ENCODE measurements at regions not wholly inside any gene's neighbourhood (a gene's known extent, or its start where the extent isn't known, plus 50 kb on each side); places are given as distances from the start of the nearest gene placed in this dataset.
A peak's percentile ranks its signal among the peaks of the same experiment; 100 is the strongest.
"Not testable (repeated sequence)": the region's sequence is repeated elsewhere in the genome, so short reads cannot be mapped to it uniquely, and the experiment has no call there.

DNA sequence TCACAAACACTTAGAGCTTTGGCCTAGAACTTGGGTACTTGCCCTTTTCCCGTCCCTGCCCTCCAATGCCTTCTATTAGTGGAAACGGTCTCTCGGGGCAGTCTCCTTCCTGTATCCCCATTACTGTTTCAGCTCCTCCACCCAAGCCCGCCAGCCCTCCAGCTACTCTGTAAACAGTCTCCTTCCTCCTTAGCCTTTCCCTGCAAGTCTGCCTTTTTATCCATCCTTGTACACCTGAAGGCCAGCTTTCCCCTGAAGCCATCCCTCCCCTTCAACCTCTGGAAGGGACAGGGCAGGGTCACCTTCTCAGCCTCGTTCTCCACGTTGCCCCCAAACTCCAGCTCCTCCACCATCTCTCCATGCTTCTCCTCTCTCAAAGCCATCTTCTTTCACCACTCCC, 108.1 kb upstream of the ZNF746 start:
- Histone ChIP-seq H3K27ac (ENCODE audit: low read depth, low read length) (no peak overlapping the region), H3K36me3 (ENCODE audit: control insufficient read depth, low read length) (peaks cover 76% of the 10 kb centered on the region), H3K4me2 (ENCODE audit: low read length) (no peak overlapping the region), H3K4me3 (ENCODE audit: low read length) (no peak overlapping the region), H3K9me2 (replicated peaks; ENCODE audit: control insufficient read depth, low read length) (no peaks in the 10 kb centered on the region), H3K79me2 (ENCODE audit: control insufficient read depth, low read length) (no peaks in the 10 kb centered on the region), H3K9me3 (ENCODE audit: control insufficient read depth, insufficient read depth, low read length) (no peaks in the 10 kb centered on the region), H3F3A (ENCODE audit: control insufficient read depth, insufficient read depth) (peaks cover 1% of the 10 kb centered on the region), H3K4me1 (ENCODE audit: control insufficient read depth, low read length) (peaks cover 13% of the 10 kb centered on the region), H4K20me1 (ENCODE audit: control insufficient read depth, insufficient read depth, low read depth, low read length) (peaks cover 7% of the 10 kb centered on the region; the same call in 1 of the 2 replicates), H3K27me3 (ENCODE audit: control insufficient read depth, low read length) (no peaks in the 10 kb centered on the region)
- no peak for TF ChIP-seq EZH2phosphoT487 (IDR thresholded peaks at IDR 0.05; ENCODE audit: borderline replicate concordance, low read length)
- TF ChIP-seq, protein P1, sequence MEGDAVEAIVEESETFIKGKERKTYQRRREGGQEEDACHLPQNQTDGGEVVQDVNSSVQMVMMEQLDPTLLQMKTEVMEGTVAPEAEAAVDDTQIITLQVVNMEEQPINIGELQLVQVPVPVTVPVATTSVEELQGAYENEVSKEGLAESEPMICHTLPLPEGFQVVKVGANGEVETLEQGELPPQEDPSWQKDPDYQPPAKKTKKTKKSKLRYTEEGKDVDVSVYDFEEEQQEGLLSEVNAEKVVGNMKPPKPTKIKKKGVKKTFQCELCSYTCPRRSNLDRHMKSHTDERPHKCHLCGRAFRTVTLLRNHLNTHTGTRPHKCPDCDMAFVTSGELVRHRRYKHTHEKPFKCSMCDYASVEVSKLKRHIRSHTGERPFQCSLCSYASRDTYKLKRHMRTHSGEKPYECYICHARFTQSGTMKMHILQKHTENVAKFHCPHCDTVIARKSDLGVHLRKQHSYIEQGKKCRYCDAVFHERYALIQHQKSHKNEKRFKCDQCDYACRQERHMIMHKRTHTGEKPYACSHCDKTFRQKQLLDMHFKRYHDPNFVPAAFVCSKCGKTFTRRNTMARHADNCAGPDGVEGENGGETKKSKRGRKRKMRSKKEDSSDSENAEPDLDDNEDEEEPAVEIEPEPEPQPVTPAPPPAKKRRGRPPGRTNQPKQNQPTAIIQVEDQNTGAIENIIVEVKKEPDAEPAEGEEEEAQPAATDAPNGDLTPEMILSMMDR (IDR thresholded peaks at IDR 0.05; ENCODE audit: low read depth, low read length, poor library complexity, severe bottlenecking) = no peak

DNA sequence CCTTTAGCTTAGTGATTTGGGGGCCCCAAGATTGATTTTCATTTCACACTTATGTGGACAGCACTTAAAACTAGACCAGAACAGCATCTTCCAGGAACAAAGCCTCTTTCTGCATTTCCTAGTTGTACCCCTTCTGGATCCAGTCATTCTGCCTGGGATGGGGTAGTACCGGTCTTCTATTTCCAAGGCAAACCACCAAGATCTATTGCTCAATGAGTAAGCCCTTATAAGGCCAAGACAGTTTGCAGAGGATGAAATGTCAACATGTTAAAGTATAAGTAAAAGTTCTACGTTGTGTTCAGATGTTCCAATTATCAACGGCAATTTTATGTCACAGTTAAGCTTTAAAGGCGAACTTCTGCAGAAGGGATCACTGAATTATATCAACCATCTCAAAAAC, 106.9 kb upstream of the ZNF746 start:
- Histone ChIP-seq H3K9me2 (replicated peaks; ENCODE audit: control insufficient read depth, low read length) (no peaks in the 10 kb centered on the region), H4K20me1 (ENCODE audit: control insufficient read depth, insufficient read depth, low read depth, low read length) (peaks cover 13% of the 10 kb centered on the region; the same call in 1 of the 2 replicates), H3K4me1 (ENCODE audit: control insufficient read depth, low read length) (peaks cover 24% of the 10 kb centered on the region), H3K27ac (ENCODE audit: low read depth, low read length) (no peak overlapping the region), H3K27me3 (ENCODE audit: control insufficient read depth, low read length) (no peaks in the 10 kb centered on the region), H3F3A (ENCODE audit: control insufficient read depth, insufficient read depth) (peaks cover 10% of the 10 kb centered on the region), H3K4me3 (ENCODE audit: low read length) (no peak overlapping the region), H3K36me3 (ENCODE audit: control insufficient read depth, low read length) (peaks cover 70% of the 10 kb centered on the region), H3K4me2 (ENCODE audit: low read length) (no peak overlapping the region), H3K79me2 (ENCODE audit: control insufficient read depth, low read length) (peaks cover under 1% of the 10 kb centered on the region), H3K9me3 (ENCODE audit: control insufficient read depth, insufficient read depth, low read length) (no peaks in the 10 kb centered on the region)
- TF ChIP-seq, protein P1 (IDR thresholded peaks at IDR 0.05; ENCODE audit: low read depth, low read length, poor library complexity, severe bottlenecking) = no peak
- no peak for TF ChIP-seq EZH2phosphoT487 (IDR thresholded peaks at IDR 0.05; ENCODE audit: borderline replicate concordance, low read length)

DNA sequence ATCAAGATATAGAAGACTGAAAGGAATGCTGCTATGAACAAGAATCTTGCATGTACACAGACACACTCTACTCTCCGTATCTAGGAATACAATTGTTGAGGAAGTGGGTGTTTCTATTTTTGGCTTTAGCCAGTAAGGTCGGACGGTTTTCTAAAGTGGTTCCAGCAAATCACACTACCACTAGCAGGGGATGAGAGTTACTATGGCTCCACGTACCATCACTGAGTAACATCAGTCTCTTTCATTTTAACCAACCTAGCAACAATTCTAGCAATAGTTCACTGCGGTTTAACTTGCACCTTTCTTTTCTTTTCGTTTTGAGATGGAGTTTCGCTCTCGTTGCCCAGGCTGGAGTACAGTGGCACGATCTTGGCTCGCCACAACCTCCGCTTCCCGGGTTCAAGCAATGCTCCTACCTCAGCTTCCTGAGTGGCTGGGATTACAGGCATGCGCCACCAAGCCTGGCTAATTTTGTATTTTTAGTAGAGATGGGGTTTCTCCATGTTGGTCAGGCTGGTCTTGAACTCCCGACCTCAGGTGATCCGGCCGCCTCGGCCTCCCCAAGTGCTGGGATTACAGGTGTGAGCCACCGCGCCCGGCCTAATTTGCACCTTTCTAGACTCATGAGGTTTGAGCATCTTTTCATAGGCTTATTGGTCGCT, 103.2 kb upstream of the ZNF746 start:
- H3K9me3 ChIP-seq (ENCODE audit: control insufficient read depth, insufficient read depth, low read length); H3K27me3 ChIP-seq (ENCODE audit: control insufficient read depth, low read length); H3K9me2 ChIP-seq (replicated peaks; ENCODE audit: control insufficient read depth, low read length); H3K79me2 ChIP-seq (ENCODE audit: control insufficient read depth, low read length); H3F3A ChIP-seq (ENCODE audit: control insufficient read depth, insufficient read depth): not testable (repeated sequence)
- peak overlapping the region; percentile 55 for H3K4me3 ChIP-seq (ENCODE audit: low read length)
- peaks cover 23% of the 10 kb centered on the region; the same call in 1 of the 2 replicates for H4K20me1 ChIP-seq (ENCODE audit: control insufficient read depth, insufficient read depth, low read depth, low read length)
- H3K4me1 ChIP-seq (ENCODE audit: control insufficient read depth, low read length) = peaks cover 33% of the 10 kb centered on the region
- peak overlapping the region; percentile 74 for H3K27ac ChIP-seq (ENCODE audit: low read depth, low read length)
- H3K4me2 ChIP-seq (ENCODE audit: low read length) = peak overlapping the region; percentile 72
- peaks cover 67% of the 10 kb centered on the region for H3K36me3 ChIP-seq (ENCODE audit: control insufficient read depth, low read length)

DNA sequence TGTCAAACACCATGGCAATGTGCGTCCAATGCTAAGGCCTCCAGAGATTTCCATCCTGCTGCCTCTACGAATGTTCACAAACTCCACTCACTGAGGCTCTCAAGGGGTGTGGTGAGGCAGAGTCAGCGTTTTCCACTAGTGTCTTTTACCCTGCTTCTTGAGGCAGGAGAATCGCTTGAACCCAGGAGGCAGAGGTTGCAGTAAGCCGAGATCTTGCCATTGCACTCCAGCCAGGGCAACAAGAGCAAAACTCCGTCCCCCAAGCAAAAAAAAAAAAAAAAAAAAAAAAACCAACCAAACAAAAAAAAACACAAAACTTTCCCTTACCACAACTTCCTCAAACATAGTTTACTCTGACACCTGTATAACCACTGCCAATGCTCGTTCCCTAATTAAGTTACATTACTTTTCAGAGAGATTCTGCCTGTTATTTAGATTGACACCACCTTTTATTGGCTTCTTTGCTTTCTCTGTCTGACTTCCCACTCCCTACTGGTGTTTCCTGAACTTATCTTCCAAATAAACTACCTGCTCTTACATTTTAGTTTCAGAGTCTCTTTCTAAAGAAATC, 102.1 kb upstream of the ZNF746 start:
- no peaks in the 10 kb centered on the region for H3K9me2 ChIP-seq (replicated peaks; ENCODE audit: control insufficient read depth, low read length)
- TF ChIP-seq EZH2phosphoT487 (IDR thresholded peaks at IDR 0.05; ENCODE audit: borderline replicate concordance, low read length) = no peak
- TF ChIP-seq, protein P1 (IDR thresholded peaks at IDR 0.05; ENCODE audit: low read depth, low read length, poor library complexity, severe bottlenecking) = no peak
- peaks cover 23% of the 10 kb centered on the region; the same call in 1 of the 2 replicates for H4K20me1 ChIP-seq (ENCODE audit: control insufficient read depth, insufficient read depth, low read depth, low read length)
- peaks cover 10% of the 10 kb centered on the region for H3F3A ChIP-seq (ENCODE audit: control insufficient read depth, insufficient read depth)
- peak overlapping the region; percentile 74 for H3K27ac ChIP-seq (ENCODE audit: low read depth, low read length)
- peaks cover 68% of the 10 kb centered on the region for H3K36me3 ChIP-seq (ENCODE audit: control insufficient read depth, low read length)
- no peaks in the 10 kb centered on the region for H3K27me3 ChIP-seq (ENCODE audit: control insufficient read depth, low read length)
- H3K79me2 ChIP-seq (ENCODE audit: control insufficient read depth, low read length) = peaks cover 6% of the 10 kb centered on the region
- H3K4me3 ChIP-seq (ENCODE audit: low read length) = peak overlapping the region; percentile 55
- H3K9me3 ChIP-seq (ENCODE audit: control insufficient read depth, insufficient read depth, low read length) = no peaks in the 10 kb centered on the region
- H3K4me1 ChIP-seq (ENCODE audit: control insufficient read depth, low read length) = peaks cover 33% of the 10 kb centered on the region
- peak overlapping the region; percentile 72 for H3K4me2 ChIP-seq (ENCODE audit: low read length)
